GM21528 (cell line): ENCODE measurements at regions not wholly inside any gene's neighbourhood (a gene's known extent, or its start where the extent isn't known, plus 50 kb on each side); places are given as distances from the start of the nearest gene placed in this dataset.
"Not testable (repeated sequence)": the region's sequence is repeated elsewhere in the genome, so short reads cannot be mapped to it uniquely, and the experiment has no call there.

ENCODE experiments used
- ATAC-seq: cut with Tn5 transposase; IDR thresholded peaks from one replicate; pipeline ENCODE4 v1.9.1; 2021; ENCODE audit warnings: mild to moderate bottlenecking, moderate library complexity; ENCODE audit not compliant: unreplicated experiment, low FRiP score

DNA sequence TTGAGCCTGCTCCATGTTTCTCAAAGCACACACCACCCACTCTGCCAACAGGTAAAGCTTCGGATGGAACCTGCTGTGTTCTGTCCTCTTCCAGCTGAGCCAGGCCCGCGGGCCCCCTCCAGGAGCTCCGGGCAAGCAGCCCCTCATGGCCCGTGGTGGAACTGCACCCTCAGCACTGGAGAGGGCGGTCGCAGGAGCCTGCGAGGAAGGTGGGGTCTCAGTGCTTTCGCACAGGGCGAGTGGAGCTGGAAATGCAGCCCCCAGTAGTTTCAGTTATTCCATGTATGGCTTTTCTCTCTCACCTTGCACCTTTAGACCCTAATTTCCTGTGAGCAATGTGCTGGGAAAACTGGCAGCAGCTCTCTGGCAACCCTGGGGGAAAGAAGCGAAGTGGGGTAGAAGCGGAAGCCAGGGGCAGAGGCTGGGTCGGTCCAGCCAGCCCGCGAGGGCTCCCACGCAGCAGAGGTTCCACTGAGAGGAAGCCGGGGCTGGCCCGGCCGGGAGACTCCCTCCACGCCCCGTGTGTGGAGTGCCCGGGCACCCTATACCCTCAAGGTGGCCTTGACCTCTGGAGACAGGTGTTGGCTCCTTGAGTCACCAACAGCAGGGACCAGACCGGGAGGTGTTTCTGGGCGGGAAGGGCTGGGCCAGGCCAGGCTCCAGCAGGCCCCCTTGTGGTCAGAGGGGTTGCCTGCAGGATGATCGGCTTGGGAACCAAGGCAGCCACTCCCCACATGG lies 119.9 kb upstream of the TMEM45B start:
- peak; percentile 86 for ATAC-seq

DNA sequence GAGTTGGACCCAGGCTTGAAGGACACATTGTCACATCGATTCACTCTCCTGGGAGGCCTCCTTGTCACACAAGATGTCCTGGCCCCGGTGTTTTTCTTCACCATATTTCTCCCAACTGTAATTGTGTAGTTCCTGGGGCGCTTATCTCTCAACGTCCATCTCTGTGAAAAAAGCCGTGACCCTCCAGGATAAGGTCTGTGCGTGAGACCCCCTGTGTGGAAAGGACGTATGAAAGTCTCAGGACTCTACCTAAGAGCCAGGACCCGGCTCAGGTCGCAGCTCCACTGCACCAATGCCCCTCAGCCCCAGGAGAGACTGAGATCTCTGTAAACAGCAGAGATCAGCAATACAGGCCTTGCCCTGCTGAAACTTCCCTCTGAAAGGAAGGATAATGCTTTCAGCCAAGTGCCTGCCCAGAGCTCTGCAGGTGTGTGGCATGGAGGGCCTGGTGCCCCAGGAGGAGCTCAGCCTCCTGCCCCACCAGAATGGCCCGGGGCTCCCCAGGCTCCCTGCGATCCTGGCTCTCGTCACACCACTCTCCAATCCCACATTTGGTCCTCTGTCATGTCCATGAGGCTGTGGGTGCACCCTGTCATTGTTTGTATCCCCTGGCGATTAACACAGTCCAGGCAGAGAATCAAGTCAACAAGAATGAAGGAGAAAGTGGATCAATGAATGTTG lies 119.2 kb upstream of the TMEM45B start:
- ATAC-seq: no peak

- ATAC-seq: no peak
Observed at GRCh38 chr11:129698212-129698611, 117.4 kb upstream of the TMEM45B start.

DNA sequence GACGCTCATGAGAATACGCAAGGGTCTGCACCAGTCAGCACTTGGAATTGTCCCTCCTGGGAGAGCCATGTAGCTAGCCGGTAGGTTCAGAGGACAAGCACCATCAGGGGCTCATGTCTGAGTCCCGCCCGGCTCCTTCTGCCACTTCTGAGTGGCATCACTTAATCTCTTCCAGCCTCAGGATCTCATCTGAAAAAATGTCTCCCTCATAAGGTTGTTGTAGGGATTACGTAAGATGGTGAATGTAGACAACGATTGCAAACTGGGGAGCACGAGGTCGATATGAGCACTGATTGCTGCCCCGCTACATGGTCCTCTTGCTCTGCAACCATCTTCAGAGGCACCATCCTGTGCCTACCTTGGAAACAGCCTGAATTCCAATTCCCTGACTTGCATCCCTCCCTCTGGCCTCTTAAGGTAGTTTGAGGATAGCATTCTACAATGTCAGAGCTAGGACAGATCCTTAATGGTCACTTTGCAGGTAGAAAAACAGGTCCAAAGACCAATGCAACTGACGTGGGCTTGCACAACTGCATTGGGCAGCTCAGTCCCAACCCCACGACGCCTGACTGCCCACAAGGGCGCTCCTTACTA lies 115.8 kb upstream of the TMEM45B start:
- ATAC-seq: no peak

GRCh38 chr11:129700701-129701100 lies 114.9 kb upstream of the TMEM45B start:
- no peak for ATAC-seq

DNA sequence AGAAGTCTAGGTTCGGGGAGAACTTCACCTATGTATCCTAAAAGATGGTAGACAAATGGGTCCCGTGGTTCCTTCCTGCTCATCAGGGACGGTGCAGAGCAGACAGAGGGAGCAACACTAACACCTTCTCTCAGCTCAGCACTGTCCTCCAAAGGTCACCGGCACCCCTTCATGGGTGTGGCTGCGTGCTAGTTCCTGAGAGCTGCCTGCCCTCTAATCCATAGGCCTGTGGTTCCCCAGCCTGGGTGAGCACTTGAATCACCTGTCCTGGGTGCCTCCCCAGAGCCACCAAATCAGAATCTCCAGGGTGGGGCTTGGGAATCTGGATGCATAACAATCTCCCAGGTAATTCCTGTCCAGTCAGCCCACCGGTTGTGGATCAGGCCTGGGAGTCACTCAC lies 113.9 kb upstream of the TMEM45B start:
- ATAC-seq: no peak

DNA sequence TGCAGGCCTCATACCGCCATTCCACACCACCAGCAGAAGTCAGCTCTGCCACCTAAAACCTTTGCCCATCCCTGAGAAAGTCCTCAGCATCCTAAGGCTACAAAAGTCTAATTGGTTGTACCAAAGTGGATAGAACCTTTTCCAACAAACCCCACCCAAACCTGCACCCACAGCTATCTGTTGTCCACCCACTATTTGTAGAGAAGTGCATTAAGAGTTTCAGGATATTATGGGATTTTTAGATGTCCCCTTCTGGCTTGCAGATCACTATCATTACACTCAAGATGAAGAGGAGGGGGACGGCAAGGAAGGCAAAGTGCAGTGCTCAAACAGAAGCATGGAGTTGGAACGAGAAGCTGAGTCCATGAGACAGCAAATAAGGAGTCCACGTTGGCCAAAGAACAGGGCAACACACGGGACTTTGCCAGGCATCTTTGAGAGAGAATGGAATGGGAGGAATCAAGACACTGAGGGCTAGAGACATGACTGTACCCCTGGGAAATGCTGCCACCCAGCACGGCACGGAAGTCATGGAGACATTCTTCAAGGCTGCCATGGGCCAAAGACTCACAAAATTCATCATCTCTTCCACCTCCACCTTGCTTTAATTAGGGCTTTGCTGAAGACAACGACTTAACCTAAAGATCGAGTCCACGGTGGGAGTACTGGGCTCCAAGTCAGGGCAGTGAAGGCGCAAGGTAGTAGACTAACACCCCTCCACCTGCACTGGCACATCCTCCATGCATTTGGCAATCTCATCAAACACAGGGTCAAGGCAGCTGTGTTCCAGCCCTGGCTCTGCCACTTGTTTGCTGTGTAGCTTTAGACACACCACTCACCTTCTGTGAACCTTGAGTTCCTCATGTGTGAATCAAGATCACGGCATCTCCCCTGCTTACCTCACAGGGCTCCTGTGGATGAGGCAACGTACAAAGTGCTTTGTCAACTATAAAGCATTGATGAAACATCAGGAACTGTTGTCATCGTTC lies 112.9 kb upstream of the TMEM45B start:
- no peak for ATAC-seq

DNA sequence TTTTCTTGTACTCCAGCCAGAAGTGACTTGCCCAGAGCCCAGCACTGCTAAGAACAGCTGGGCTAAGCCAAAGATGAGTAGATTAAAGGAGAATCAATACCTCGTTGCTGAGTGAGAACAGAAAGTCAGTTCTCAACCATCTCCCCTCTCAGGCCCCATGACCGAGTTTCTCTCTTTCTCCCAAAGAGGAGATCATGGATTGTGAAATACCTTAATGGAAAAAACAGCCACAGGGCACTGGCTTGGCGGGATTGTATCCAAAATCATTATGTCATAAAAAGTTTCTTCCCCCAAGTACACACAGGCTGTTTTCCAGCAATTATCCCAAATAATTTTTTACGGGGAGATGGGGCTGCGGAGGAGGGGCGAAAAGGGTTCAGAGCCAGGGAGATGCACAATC lies 111.8 kb upstream of the TMEM45B start:
- no peak for ATAC-seq

GRCh38 chr11:129704831-129705230 lies 110.8 kb upstream of the TMEM45B start:
- ATAC-seq: no peak

DNA sequence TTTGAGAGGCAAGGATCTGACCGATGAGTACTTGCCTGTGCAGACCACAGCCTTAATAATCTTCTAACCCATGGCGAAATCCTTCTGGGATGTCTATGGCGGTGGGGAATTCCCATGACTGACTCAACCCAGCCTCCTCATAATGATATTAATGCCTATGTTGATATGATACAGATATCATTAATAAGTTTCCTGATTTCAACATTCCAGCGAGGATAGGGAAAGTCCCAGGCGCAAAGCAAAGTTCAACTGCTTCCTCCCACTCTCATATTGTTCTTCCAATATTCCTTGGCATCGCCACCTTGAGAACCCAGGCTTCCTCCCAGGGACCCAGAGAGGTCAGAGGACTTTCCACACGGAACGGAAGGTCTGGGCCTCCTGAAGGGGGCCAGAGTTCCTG lies 110.3 kb upstream of the TMEM45B start:
- no peak for ATAC-seq

GRCh38 chr11:129705933-129706332 lies 109.7 kb upstream of the TMEM45B start:
- ATAC-seq: no peak

DNA sequence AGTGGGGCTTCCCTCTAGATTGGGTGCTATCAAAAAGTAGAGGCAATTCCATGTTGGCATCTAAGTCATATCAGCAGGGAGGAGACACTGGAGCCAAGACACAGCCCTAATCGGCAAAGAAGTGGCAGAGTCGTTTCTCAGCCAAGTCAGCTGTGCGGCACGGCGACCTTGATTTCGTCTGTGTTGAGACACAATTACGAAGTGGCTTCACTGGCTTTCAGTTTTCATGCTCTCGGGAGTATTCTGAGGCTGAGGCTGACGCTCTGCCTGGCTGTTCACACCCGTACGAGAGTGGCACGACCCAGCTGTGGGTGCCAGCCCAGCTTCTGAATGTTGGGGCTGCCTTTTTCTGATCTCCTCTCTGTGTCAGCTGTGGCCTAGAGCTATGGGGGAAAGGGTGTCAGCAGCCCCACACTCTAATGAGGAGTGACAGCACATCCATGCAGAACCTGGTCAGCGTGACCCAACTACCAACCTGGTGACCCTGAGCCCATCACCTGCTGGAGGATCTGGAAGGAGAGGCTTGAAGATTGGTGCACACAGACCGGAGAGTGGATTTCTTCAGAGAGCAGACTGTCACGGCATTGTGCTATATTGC lies 105.7 kb upstream of the TMEM45B start:
- no peak for ATAC-seq

DNA sequence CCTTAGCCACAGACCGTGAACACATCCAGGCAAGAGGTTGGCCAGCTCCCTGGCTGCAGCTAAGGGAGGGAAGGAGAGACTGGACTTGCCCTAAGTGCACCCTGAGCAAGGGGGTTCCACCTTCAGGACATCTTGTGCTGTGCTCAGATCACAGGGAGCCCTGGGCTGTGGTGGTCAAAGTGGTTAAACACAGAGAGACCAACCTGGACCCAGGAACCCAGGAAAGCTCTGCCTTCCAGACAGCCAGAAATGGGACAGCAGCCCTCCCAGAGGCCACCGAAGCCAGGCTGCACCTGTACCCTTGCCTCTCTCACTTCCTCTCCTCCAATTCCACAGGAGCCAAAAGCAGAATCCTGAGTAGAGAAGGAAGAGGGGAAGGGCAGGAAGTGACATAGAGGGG lies 105.2 kb upstream of the TMEM45B start:
- no peak for ATAC-seq

DNA sequence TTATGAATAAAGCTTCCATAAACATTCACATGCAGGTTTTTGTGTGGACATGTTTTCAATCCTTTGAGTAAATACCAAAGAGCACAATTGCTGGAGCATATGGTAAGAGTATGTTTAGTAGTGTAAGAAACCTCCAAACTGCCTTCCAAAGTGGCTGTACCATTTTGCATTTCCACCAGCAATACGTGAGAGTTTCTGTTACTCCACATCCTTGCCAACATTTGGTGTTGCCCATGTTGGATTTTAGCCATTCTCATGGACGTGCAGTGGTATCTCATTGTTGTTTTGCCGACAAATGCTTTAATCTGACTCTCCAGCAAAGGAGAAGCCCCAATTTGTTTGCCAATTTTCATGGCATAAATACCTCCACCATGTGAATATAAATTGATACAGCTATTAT lies 103.9 kb upstream of the TMEM45B start:
- no peak for ATAC-seq

DNA sequence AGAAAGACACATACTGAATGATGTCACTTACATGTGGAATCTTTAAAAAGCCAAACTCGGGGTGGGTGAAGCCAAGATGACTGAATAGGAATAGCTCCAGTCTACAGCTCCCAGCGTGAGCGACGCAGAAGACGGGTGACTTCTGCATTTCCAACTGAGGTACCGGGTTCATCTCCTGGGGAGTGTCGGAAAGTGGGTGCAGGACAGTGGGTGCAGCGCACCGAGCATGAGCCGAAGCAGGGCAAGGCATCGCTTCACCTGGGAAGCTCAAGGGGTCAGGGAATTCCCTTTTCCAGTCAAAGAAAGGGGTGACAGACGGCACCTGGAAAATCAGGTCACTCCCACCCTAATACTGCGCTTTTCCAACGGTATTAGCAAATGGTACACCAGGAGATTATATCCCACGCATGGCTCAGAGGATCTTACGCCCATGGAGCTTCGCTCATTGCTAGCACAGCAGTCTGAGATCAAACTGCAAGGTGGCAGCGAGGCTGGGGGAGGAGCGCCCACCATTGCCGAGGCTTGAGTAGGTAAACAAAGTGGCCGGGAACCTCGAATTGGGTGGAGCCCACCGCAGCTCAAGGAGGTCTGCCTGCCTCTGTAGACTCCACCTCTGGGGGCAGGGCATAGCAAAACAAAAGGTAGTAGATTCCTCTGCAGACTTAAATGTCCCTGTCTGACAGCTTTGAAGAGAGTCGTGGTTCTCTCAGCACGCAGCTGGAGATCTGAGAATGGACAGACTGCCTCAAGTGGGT lies 103.0 kb upstream of the TMEM45B start:
- ATAC-seq: not testable (repeated sequence)

GRCh38 chr11:129719037-129719436 lies 96.6 kb upstream of the TMEM45B start:
- ATAC-seq: no peak

DNA sequence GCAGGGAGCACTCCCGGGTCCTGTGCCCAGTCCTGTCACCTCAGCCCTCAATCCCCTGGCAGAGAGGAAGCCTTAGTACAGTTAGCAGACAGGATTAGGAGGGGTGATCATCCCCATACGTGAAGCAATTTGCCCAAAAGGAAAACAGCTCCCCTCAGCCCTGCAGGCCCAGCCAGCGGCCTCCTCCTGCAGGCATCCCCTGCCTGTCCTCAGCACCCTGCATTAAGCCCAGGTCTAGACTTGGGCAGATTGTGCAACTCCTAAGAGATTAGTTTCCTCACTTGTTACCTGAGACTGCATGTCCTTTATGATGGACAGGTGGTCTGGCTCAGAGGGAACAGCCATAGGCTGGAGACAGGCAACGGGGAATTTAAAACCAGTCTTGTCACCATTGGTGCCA lies 95.5 kb upstream of the TMEM45B start:
- no peak for ATAC-seq

DNA sequence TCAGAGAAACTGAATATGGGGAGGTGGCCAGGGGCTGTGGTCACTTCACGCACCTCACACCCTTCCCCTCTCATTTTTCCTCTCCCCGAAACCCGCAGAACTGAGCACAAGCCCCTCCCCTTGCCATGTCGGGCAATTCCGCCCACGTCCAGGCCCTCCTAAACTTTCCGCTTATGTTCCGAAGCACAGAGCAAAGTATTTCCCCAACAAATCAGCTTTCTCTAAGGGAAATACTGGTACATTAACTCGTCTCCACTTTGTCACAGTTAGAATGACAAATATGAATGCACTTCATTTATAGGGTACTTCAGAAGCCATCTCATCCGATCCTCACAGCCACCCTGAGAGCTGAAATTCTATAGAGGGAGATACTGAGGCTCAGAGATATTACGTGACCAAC lies 94.7 kb upstream of the TMEM45B start:
- no peak for ATAC-seq

DNA sequence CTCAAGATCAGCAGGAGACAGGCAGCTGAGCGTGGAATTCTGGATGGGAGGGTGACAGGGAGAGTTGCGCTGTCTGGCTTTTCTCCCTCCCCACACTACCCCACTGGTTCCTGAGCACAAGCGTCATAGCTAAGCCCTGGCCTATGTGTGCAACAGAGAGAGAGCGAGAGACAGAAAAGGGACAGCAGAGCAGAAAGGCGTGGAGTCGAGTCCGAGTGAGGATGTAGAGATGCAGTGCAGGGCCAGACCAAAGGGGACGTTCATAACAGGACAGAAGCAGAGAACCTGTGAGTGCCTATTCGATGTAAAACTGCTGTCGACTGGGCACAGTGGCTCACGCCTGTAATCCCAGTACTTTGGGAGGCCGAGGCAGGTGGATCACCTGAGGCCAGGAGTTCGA lies 94.0 kb upstream of the TMEM45B start:
- no peak for ATAC-seq

GRCh38 chr11:129722529-129722928 lies 93.1 kb upstream of the TMEM45B start:
- ATAC-seq: no peak
